GM10266 (cell line): ENCODE measurements at regions not wholly inside any gene's neighbourhood (a gene's known extent, or its start where the extent isn't known, plus 50 kb on each side); places are given as distances from the start of the nearest gene placed in this dataset.

Experiments
- DNase-seq: peaks from one replicate; pipeline ENCODE4 v3.0.0; 2012; ENCODE audit errors: extremely low spot score
- TF ChIP-seq, protein P1 (sequence below): IDR thresholded peaks from 2 replicates; pipeline ENCODE4 v1.5.1; 2012; ENCODE audit warnings: mild to moderate bottlenecking, low read depth; ENCODE audit not compliant: control insufficient read depth, insufficient read depth; ENCODE audit errors: missing control alignments

DNA sequence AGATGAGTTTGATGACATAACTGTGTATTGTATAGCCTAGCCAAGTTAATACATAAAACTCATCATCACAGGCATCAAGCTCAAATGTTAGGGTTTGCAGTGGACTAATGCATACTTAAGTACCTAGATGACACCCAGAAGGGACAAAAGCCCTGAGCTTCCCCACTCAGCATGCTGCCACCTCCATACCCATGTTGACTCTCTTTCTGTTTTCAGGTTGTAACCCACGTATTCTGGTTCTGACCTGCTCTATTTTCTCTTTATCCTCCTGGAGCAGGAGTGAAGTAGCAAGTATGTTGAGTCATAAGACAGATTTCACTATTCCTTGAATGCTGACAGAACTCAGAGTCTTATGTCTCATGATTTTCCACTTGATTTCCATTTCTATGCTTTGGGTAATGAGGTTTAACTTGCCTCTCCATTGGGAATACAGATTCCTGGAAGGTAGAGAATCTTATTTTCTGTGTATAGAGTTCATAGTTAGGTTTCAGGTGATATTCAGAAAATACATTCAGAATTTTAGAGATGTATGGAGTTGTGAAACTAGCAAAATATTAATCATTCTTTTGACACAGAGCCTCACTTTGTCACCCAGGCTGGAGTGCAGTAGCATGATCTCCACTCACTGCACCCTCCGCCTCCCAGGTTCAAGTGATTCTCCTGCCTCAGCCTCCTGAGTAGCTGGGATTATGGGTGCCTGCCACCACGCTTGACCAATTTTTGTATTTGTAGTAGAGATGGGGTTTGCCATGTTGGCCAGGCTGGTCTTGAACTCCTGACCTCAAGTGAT lies 122.5 kb upstream of the KCNJ15 start:
- TF ChIP-seq, protein P1, sequence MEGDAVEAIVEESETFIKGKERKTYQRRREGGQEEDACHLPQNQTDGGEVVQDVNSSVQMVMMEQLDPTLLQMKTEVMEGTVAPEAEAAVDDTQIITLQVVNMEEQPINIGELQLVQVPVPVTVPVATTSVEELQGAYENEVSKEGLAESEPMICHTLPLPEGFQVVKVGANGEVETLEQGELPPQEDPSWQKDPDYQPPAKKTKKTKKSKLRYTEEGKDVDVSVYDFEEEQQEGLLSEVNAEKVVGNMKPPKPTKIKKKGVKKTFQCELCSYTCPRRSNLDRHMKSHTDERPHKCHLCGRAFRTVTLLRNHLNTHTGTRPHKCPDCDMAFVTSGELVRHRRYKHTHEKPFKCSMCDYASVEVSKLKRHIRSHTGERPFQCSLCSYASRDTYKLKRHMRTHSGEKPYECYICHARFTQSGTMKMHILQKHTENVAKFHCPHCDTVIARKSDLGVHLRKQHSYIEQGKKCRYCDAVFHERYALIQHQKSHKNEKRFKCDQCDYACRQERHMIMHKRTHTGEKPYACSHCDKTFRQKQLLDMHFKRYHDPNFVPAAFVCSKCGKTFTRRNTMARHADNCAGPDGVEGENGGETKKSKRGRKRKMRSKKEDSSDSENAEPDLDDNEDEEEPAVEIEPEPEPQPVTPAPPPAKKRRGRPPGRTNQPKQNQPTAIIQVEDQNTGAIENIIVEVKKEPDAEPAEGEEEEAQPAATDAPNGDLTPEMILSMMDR, result no peak
- no peak for DNase-seq

DNA sequence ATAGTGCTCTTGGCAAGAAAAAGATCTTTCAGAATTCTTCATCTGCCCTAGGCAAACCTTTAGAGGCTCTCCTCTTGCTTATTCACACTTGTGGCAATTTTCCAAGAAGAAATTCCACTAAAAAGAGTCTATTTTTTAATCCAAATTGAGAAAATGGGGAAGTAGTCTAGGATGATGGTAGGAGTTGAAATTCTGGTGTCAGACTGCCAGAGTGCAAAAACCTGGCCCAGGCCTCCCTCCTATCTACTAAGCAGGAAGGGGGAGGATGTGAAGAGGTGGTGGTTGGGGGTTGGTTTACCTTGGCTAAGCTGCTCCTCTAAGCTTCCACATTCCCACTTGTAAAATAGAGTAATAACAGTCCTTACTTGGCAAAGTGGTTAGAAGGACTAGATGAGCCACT lies 120.6 kb upstream of the KCNJ15 start:
- no peak for DNase-seq
- TF ChIP-seq, protein P1, result no peak

DNA sequence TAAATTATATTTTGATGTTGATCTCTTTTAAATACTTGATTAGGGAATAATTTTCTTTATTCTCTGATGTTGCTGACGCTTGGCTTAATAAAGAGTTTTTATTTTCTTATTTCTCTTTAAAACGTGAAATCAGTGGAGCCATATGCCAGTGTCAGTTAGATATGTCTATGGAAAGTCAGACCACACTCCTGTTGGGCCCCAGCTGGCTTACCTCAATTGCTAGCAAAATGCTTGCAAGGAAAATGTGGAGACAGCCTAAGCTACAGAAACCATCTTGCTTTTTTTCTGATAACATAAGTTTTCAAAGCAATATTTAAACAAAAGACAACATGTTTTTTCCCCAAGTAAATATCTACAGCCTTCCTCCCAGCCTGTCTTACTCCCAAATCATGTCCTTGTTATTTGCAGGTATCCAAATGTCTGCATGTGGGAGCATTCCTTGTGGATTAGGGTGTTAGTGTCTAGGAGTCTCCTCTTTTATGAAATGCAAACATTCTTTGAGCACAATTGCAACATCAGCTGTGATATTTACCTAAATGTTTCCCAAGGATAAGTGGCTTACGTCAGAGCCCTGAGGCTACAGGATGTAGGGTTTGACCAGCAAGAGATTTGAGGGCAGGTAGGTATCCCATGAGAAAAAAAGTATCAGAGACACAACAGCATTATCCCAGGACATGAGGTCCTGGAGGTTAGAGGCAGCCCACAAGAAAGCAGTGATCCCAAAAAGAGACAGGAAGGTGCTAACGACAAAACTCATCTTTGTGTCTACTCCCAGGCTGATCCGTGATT lies 117.2 kb upstream of the KCNJ15 start:
- TF ChIP-seq, protein P1, result no peak
- no peak for DNase-seq

DNA sequence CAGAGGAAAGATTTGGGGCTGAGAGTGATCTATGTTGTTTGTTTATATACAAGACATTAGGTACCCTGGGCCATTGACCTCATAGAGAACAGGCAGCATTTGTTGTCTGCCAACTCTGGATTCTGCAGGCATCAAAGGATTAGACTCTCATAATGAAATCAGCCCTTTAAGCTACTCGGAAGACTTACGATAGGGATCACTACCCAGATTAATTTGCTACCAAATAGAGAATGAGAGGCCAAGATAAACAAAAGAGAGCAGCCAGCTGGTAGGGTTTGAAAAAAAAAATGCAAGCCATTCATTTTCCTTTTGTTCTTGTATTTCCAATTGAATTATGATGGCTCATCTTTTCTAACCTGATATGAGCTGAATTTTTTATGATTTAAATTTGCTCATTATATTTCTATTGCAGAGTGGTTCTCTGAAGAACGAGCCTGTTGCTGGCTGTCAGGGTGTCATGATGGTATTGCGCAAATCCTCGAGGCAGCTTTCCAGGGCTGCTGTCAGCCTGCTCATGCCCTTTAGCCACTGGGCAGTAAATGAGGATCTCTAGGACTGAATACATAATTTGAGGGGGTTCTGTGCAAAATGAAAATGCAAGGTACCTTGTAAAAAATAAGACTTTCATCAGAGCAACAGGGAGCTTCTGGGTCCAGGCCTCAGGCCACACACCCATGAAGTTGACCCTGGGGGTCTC lies 116.4 kb upstream of the KCNJ15 start:
- TF ChIP-seq, protein P1, result no peak
- no peak for DNase-seq

DNA sequence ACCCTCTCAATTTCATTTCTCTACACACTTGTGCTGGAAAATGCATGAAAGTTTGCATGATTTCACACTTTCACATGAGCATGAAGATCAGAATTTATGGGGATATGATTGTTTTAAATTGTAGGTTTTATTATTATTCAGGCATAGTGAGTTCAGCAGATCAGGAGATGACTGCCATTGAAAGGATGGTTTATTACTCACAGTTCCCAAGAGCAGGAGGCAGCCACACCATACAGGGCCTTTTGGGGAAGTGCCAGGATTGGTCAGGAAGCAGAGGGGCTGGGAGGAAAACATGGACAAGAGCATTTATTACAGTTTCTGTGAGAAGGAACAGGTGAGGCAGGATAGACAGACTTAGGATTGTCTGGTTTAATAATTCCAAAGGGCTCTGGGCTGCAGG lies 114.6 kb upstream of the KCNJ15 start:
- TF ChIP-seq, protein P1, result no peak
- DNase-seq, result no peak

DNA sequence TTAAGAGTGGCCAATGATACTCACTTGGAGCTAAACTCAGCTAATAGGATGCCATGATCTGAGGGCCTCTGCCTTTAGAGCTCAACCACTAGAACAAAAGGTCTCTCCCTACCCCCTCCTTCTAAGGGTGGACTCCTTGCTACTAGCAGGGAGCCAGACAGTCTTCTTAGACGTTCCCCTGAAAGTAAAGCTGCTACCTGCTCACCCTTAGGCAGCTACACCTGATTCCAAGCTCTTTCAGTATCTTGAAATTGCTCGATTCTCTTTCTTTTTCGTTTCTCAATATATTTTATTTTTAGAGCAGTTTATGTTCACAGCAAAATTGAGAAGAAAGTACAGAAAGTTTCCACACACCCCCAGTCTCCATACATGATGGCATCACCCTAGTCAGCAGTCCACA lies 112.6 kb upstream of the KCNJ15 start:
- TF ChIP-seq, protein P1, result no peak
- no peak for DNase-seq
